ENCODE measurements at regions not wholly inside any gene's neighbourhood (a gene's known extent, or its start where the extent isn't known, plus 50 kb on each side); places are given as distances from the start of the nearest gene placed in this dataset.
"Not testable (repeated sequence)": the region's sequence is repeated elsewhere in the genome, so short reads cannot be mapped to it uniquely, and the experiment has no call there.

- no peaks in the 10 kb centered on the region for H3K9me3 ChIP-seq (ENCODE audit: control insufficient read depth, insufficient read depth, low read depth, low read length)
- H3K4me3 ChIP-seq (ENCODE audit: low read depth, low read length), result no peak overlapping the region
- TF ChIP-seq ZNF239 (tag by site-specific recombination; IDR thresholded peaks at IDR 0.05), result no peak
- no peak for TF ChIP-seq ZNF600 (tag by site-specific recombination; IDR thresholded peaks at IDR 0.05)
- no peaks in the 10 kb centered on the region for H3K36me3 ChIP-seq (ENCODE audit: control insufficient read depth in 2 of 2, insufficient read depth in 1 of 2, low read length in 2 of 2)
- ChIA-PET POLR2A (no interaction called here), CTCF (interaction anchor here (0.7 to 1.5 kb wide), 3 partner anchors 18 to 257 kb away, joined by 3 to 5 read pairs (median 3); no protein-coding TSS in a partner anchor)
- no peak overlapping the region for H3K27ac ChIP-seq (ENCODE audit: extremely low read depth, low read depth, low read length)
- no peaks in the 10 kb centered on the region for H3K4me1 ChIP-seq (ENCODE audit: control insufficient read depth, insufficient read depth, low read length)
These were observed 121.6 kb upstream of the LIFR start for GRCh38 chr5:38678076-38678475.

- POLR2A ChIA-PET; H3K4me1 ChIP-seq (ENCODE audit: control insufficient read depth, insufficient read depth, low read length); H3K9me3 ChIP-seq (ENCODE audit: control insufficient read depth, insufficient read depth, low read depth, low read length); H3K4me3 ChIP-seq (ENCODE audit: low read depth, low read length); H3K36me3 ChIP-seq (ENCODE audit: control insufficient read depth in 2 of 2, insufficient read depth in 1 of 2, low read length in 2 of 2); H3K27ac ChIP-seq (ENCODE audit: extremely low read depth, low read depth, low read length): not testable (repeated sequence)
- CTCF ChIA-PET, result interaction anchor here (0.7 kb wide), 1 partner anchor 66 kb away, joined by 3 read pairs; no protein-coding TSS in a partner anchor
These were observed 122.3 kb upstream of the LIFR start for GRCh38 chr5:38678697-38679096.

- TF ChIP-seq ZNF112 (tag by site-specific recombination; IDR thresholded peaks at IDR 0.05) (no peak), MZF1 (tag by site-specific recombination; IDR thresholded peaks at IDR 0.05; ENCODE audit: borderline replicate concordance) (no peak), ZNF658 (tag by site-specific recombination; IDR thresholded peaks at IDR 0.05) (no peak), ZBTB10 (tag by site-specific recombination; IDR thresholded peaks at IDR 0.05) (no peak), ZNF585B (tag by site-specific recombination; IDR thresholded peaks at IDR 0.05) (no peak), PRDM2 (tag by site-specific recombination; IDR thresholded peaks at IDR 0.05; ENCODE audit: borderline replicate concordance) (no peak), SP3 (tag by site-specific recombination; IDR thresholded peaks at IDR 0.05) (no peak), ZNF10 (tag by site-specific recombination; IDR thresholded peaks at IDR 0.05) (no peak), ZNF132 (tag by site-specific recombination; IDR thresholded peaks at IDR 0.05; ENCODE audit: borderline replicate concordance) (no peak), ZNF664 (tag by site-specific recombination; IDR thresholded peaks at IDR 0.05) (no peak)
- CTCF ChIA-PET, result interaction anchor here (0.7 to 2.9 kb wide), 4 partner anchors 57 to 239 kb away, joined by 3 to 14 read pairs (median 5); no protein-coding TSS in a partner anchor
- POLR2A ChIA-PET, result interaction anchor here (0.8 kb wide), 1 partner anchor 24 kb away, joined by 3 read pairs; no protein-coding TSS in a partner anchor
These were observed 123.8 kb upstream of the LIFR start for GRCh38 chr5:38680094-38680825.

More at GRCh38 chr5:38680094-38680825, 123.8 kb upstream of the LIFR start:
- no peaks in the 10 kb centered on the region for H3K4me1 ChIP-seq (ENCODE audit: control insufficient read depth, insufficient read depth, low read length)
- no peaks in the 10 kb centered on the region for H3K9me3 ChIP-seq (ENCODE audit: control insufficient read depth, insufficient read depth, low read depth, low read length)
- H3K27ac ChIP-seq (ENCODE audit: extremely low read depth, low read depth, low read length), result no peak overlapping the region
- H3K4me3 ChIP-seq (ENCODE audit: low read depth, low read length), result no peak overlapping the region
- no peaks in the 10 kb centered on the region for H3K36me3 ChIP-seq (ENCODE audit: control insufficient read depth in 2 of 2, insufficient read depth in 1 of 2, low read length in 2 of 2)
